Erythroblast (primary cell): ENCODE measurements at regions not wholly inside any gene's neighbourhood (a gene's known extent, or its start where the extent isn't known, plus 50 kb on each side); places are given as distances from the start of the nearest gene placed in this dataset.

Experiments used
- GATA1 ChIP-seq: IDR thresholded peaks from 2 replicates; pipeline ENCODE4 v1.6.1; 2011; ENCODE audit warnings: low read depth, mild to moderate bottlenecking, control low read depth, low read length, moderate library complexity
- POLR2A ChIP-seq: IDR thresholded peaks from 2 replicates; pipeline ENCODE4 v1.6.1; 2011; ENCODE audit warnings: mild to moderate bottlenecking, low read length

DNA sequence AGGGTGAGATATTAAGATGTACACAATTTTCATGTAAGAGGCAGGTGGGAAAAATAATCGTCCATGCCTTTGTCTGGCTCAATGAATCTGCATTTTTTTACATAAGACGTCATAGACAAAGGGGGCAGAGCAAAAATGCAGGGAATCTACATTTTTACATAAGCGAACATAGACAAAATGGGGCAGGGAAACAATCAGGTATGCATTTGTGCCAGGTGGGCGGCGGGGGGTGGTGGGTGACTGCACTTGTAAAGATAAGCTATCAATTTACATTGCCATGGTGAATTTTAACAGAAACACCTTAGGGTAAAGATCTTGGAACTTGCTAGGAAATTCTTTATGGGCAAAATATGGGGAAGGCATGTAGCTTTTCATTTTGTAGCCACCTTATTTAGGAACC lies 96.3 kb upstream of the CES5A start:
- TF ChIP-seq POLR2A, result no peak
- TF ChIP-seq GATA1, result no peak
